Suprapubic skin (tissue), 4 donors: ENCODE measurements at regions not wholly inside any gene's neighbourhood (a gene's known extent, or its start where the extent isn't known, plus 50 kb on each side); places are given as distances from the start of the nearest gene placed in this dataset.

Source experiments
- CTCF ChIP-seq, 2 donors: fragments of 200-600 bp in 1 of 2; fragments of 450-650 bp in 1 of 2; sonication (generic) in 1 of 2; IDR thresholded peaks; one replicate each; pipeline ENCODE4 v1.5.1; 2016 to 2019; ENCODE audit warnings: antibody characterized with exemption in 2 of 2, mild to moderate bottlenecking in 1 of 2, moderate library complexity in 1 of 2
- EP300 ChIP-seq: sonication (generic); formaldehyde crosslinking; IDR thresholded peaks from one replicate; pipeline ENCODE4 v1.6.1; 2017; ENCODE audit warnings: antibody characterized with exemption
- POLR2AphosphoS5 ChIP-seq, 3 donors: sonication (generic); formaldehyde crosslinking; IDR thresholded peaks; one replicate each; pipeline ENCODE4 v1.6.1; 2017; ENCODE audit warnings: antibody characterized with exemption in 3 of 3

DNA sequence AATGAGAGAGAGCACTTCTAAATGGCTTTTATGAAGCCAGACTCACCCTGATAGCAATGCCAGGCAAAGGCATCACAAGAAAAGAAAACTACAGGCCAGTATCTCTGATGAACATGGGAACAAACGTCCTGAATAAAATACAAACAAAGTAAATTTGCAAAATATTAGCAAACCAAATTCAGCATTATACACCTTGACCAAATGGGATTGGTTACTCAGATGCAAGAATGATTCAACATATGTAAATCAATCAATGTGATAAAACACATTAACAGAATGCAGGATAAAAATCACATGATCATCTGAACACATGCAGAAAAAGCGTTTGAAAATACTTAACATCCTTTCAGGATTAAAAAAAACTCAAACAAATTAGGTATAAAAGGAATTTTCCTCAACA is 494.9 kb upstream of the CCDC54 start:
- no peak for TF ChIP-seq POLR2AphosphoS5 (IDR thresholded peaks at IDR 0.05)
- no peak for TF ChIP-seq CTCF (IDR thresholded peaks at IDR 0.05)
- no peak for TF ChIP-seq EP300
